K562 (cell line): ENCODE measurements at regions not wholly inside any gene's neighbourhood (a gene's known extent, or its start where the extent isn't known, plus 50 kb on each side); places are given as distances from the start of the nearest gene placed in this dataset.

ENCODE experiments used
- ATF7 ChIP-seq: fragments of 450-650 bp; IDR thresholded peaks from 2 replicates; pipeline ENCODE4 v1.7.1; 2014; ENCODE audit warnings: mild to moderate bottlenecking, moderate library complexity
- ESRRA ChIP-seq: fragments of 450-650 bp; IDR thresholded peaks from 2 replicates; pipeline ENCODE4 v1.6.1; 2014; ENCODE audit warnings: low read depth, mild to moderate bottlenecking, moderate library complexity, borderline replicate concordance
- FUS ChIP-seq: fragments of 200-400 bp; formaldehyde crosslinking; optimal IDR thresholded peaks from 2 replicates; pipeline ENCODE3; 2017; ENCODE audit warnings: low read depth, low read length
- MEF2D ChIP-seq: conservative IDR thresholded peaks from 2 replicates; pipeline ENCODE4 v1.6.1; 2016; ENCODE audit warnings: low read depth, missing genetic modification characterization, missing compliant biosample characterization
- SMAD1 ChIP-seq: fragments of 150-350 bp; IDR thresholded peaks from 2 replicates; pipeline ENCODE4 v1.6.1; 2014; ENCODE audit warnings: low read length, low read depth; ENCODE audit not compliant: partially characterized antibody
- SP1 ChIP-seq: sonication (generic); formaldehyde crosslinking; IDR thresholded peaks from 2 replicates; pipeline ENCODE4 v1.8.1; 2022; ENCODE audit warnings: mild to moderate bottlenecking, missing genetic modification reagents
- SUPT5H ChIP-seq: fragments of 450-650 bp; IDR thresholded peaks from 2 replicates; pipeline ENCODE4 v1.6.1; 2016
- ZBTB17 ChIP-seq: fragments of 450-650 bp; formaldehyde crosslinking; IDR thresholded peaks from 2 replicates; pipeline ENCODE4 v1.4.0; 2020; ENCODE audit warnings: mild to moderate bottlenecking
- ZNF124 ChIP-seq: sonication (generic); formaldehyde crosslinking; IDR thresholded peaks from 2 replicates; pipeline ENCODE4 v1.8.1; 2022; ENCODE audit warnings: missing genetic modification reagents
- ZNF143 ChIP-seq: sonication (generic); formaldehyde crosslinking; IDR thresholded peaks from 2 replicates; pipeline ENCODE4 v1.9.0; 2022; ENCODE audit warnings: mild to moderate bottlenecking, missing genetic modification reagents
- ZNF707 ChIP-seq: fragments of 250-450 bp; sonication (Bioruptor Pico); conservative IDR thresholded peaks from 2 replicates; pipeline ENCODE4 v1.8.0; 2022; ENCODE audit warnings: inconsistent platforms, mild to moderate bottlenecking, moderate library complexity
- ZSCAN29 ChIP-seq: fragments of 450-650 bp; IDR thresholded peaks from 2 replicates; pipeline ENCODE4 v1.6.1; 2017
- TF ChIP-seq, protein P1 (sequence below), 3 experiments: IDR thresholded peaks in 2 of 3; conservative IDR thresholded peaks in 1 of 3; 2 replicates each; pipeline ENCODE4 v1.5.1; 2011 to 2012; ENCODE audit warnings: low read length in 3 of 3, mild to moderate bottlenecking in 3 of 3, control low read depth in 2 of 3, improper control_type of control experiment in 1 of 3, inconsistent platforms in 1 of 3, low read depth in 1 of 3, mixed read lengths in 1 of 3, moderate library complexity in 1 of 3; ENCODE audit not compliant: insufficient read depth in 2 of 3
- TF ChIP-seq, protein P2 (sequence below): fragments of 250-450 bp; sonication (Bioruptor Pico); IDR thresholded peaks from 2 replicates; pipeline ENCODE4 v1.8.0; 2021; ENCODE audit warnings: borderline replicate concordance, mild to moderate bottlenecking, moderate library complexity; ENCODE audit not compliant: poor library complexity, severe bottlenecking

DNA sequence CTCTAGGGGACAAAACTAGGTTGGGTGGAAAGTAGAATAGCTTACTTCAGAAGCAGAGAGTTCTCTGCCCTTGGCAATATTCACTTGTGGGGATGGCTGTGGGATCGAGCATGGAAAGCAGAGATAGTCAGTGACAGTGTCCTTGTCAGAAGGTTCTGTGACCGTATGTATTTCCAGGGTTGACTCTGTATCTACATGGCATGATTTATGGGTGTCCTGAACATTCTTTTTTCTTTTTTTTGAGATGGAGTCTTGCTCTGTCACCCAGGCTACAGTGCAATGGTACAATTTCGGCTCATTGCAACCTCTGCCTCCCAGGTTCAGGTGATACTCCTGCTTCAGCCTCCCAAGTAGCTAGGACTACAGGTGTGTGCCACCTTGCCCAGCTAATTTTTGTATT lies 77.4 kb upstream of the LHFPL2 start:
- TF ChIP-seq FUS (no peak), ATF7 (no peak), SMAD1 (no peak), SP1 (CRISPR knock-in tag) (no peak), MEF2D (tag) (no peak), ZNF143 (CRISPR knock-in tag) (no peak), SUPT5H (no peak), ZSCAN29 (no peak), ZNF124 (no peak), ZNF707 (CRISPR knock-in tag) (no peak), ZBTB17 (CRISPR knock-in tag) (no peak), ESRRA (no peak)
- TF ChIP-seq, protein P1, sequence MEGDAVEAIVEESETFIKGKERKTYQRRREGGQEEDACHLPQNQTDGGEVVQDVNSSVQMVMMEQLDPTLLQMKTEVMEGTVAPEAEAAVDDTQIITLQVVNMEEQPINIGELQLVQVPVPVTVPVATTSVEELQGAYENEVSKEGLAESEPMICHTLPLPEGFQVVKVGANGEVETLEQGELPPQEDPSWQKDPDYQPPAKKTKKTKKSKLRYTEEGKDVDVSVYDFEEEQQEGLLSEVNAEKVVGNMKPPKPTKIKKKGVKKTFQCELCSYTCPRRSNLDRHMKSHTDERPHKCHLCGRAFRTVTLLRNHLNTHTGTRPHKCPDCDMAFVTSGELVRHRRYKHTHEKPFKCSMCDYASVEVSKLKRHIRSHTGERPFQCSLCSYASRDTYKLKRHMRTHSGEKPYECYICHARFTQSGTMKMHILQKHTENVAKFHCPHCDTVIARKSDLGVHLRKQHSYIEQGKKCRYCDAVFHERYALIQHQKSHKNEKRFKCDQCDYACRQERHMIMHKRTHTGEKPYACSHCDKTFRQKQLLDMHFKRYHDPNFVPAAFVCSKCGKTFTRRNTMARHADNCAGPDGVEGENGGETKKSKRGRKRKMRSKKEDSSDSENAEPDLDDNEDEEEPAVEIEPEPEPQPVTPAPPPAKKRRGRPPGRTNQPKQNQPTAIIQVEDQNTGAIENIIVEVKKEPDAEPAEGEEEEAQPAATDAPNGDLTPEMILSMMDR (IDR thresholded peaks at IDR 0.05 in 2 of 3, conservative IDR thresholded peaks at IDR 0.05 in 1 of 3; ENCODE audit: insufficient read depth in 2 of 3, low read depth in 1 of 3, low read length in 3 of 3) = no peak
- TF ChIP-seq, protein P2, sequence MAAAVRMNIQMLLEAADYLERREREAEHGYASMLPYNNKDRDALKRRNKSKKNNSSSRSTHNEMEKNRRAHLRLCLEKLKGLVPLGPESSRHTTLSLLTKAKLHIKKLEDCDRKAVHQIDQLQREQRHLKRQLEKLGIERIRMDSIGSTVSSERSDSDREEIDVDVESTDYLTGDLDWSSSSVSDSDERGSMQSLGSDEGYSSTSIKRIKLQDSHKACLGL (CRISPR knock-in tag) = no peak
